B cell (primary cell): ENCODE measurements at regions not wholly inside any gene's neighbourhood (a gene's known extent, or its start where the extent isn't known, plus 50 kb on each side); places are given as distances from the start of the nearest gene placed in this dataset.

Source experiments
- EZH2 ChIP-seq: IDR thresholded peaks from 2 replicates; pipeline ENCODE4 v1.6.1; 2012; ENCODE audit warnings: borderline replicate concordance, low read depth, mild to moderate bottlenecking, moderate library complexity, low read length; ENCODE audit not compliant: insufficient read depth, poor library complexity, severe bottlenecking
- TF ChIP-seq, protein P1 (sequence below): fragments of 200-600 bp; IDR thresholded peaks from one replicate; pipeline ENCODE4 v1.8.0; 2022; ENCODE audit warnings: antibody characterized with exemption, mild to moderate bottlenecking

DNA sequence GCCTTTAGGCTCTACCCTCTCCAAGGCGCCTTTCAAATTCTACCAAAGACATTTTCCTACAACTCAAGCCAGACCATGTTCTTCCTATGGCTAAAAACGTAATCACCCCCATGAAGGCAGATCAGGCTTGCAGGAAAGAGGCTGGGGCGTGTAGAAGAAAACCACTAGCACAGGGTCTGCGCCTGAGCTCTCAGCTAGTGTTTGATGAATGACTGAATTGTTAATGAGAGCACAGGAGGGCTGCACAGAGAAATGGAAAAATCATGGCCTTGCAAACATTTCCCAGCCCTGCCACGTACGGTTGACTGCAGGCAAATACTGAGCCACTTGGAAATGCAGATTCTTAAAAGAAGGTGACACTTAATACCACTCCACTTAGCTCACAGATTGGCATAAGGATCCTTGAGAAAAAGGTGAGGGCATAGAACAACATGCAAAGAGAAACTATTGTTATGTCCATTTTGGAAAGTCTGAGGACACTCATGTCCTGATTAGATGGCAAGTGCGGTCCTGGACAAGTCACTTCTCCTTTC, 148.6 kb downstream of the NXPE2 start:
- TF ChIP-seq, protein P1, sequence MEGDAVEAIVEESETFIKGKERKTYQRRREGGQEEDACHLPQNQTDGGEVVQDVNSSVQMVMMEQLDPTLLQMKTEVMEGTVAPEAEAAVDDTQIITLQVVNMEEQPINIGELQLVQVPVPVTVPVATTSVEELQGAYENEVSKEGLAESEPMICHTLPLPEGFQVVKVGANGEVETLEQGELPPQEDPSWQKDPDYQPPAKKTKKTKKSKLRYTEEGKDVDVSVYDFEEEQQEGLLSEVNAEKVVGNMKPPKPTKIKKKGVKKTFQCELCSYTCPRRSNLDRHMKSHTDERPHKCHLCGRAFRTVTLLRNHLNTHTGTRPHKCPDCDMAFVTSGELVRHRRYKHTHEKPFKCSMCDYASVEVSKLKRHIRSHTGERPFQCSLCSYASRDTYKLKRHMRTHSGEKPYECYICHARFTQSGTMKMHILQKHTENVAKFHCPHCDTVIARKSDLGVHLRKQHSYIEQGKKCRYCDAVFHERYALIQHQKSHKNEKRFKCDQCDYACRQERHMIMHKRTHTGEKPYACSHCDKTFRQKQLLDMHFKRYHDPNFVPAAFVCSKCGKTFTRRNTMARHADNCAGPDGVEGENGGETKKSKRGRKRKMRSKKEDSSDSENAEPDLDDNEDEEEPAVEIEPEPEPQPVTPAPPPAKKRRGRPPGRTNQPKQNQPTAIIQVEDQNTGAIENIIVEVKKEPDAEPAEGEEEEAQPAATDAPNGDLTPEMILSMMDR: no peak
- TF ChIP-seq EZH2: no peak
